GM21529 (cell line): ENCODE measurements at regions not wholly inside any gene's neighbourhood (a gene's known extent, or its start where the extent isn't known, plus 50 kb on each side); places are given as distances from the start of the nearest gene placed in this dataset.
"Not testable (repeated sequence)": the region's sequence is repeated elsewhere in the genome, so short reads cannot be mapped to it uniquely, and the experiment has no call there.

ENCODE experiments used
- ATAC-seq: cut with Tn5 transposase; IDR thresholded peaks from one replicate; pipeline ENCODE4 v1.9.1; 2021; ENCODE audit not compliant: unreplicated experiment

DNA sequence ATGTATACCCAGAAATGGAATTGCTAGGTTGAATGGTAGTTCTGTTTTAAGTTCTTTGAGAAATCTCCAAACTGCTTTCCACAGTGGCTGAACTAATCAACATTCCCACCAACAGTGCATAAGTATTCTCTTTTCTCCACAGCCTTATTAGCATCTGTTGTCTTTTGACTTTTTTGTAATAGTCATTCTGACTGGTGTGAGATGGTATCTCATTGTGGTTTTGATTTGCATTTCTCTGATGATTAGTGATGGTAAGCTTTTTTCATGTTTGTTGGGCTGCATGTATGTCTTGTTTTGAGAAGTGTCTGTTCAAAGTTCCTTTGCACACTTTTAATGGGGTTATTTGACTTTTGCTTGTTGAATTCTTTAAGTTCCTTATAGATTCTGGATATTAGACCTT is 52.4 kb upstream of the EHHADH start:
- ATAC-seq: not testable (repeated sequence)

DNA sequence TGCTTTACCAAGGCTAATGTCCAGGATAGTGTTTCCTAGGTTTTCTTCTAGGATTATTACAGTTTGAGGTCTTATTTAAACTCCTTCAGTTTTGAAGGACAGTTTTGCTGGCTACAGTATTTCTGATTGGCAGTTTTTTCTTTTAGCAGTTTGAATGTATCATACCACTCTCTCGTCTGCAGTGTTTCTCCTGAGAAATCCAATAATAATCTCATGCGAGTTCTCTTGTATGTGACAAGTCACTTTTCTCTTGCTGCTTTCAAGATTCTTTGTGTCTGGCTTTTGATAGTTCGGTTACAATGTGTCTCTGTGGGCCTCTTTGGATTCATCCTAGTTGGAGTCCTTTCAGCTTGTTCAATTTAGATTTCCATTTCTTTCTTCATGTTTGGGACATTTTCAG is 53.0 kb upstream of the EHHADH start:
- ATAC-seq: no peak

DNA sequence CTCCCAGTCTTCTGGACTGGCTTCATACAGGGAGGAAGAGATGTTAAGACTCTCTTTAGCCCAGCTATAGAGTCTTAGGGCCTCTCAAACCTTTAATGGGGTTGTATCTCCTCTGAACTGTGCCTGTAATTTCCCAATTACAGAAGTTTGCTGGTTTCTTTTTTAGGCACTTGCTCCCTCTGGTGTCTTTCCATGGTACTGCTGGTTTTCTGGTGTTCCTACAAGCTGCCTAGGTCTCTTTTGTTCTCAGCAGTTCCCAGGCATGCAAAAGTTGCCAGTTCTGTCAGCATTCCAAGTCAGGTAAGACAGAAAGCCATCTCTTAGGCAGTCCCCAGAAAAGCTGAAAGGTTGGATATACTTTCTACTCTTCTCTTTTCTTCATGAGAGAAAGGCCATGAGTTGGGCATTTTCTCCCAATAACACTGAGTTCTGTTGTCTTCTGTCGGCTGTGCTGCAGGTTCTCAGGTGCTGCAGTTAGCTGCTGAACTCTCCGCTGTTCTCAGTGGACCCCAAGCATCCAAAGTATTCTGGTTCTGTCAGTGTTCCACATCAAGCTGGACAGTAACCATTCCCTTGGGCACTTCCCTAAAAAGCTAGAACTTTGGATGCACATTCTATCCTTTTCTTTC is 54.4 kb upstream of the EHHADH start:
- peak; percentile 56 for ATAC-seq

DNA sequence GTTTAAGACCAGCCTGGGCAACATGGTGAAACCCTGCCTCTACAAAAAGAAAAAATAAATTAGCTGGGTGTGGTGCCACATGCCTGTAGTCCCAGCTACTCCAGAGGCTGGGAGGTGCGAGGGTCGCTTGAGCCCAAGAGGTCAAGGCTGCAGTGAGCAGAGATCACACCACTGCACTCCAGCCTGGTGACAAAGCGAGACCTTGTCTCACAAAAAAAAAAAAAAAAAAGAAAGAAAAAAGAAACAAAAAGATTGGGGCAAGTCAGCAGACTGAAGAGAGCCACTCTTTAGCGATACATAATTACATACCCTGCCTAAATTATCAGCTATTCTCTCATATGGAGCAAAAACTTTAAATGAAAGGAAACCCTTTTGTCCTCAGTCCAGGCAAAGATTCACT is 53.6 kb upstream of the MAP3K13 start:
- no peak for ATAC-seq

DNA sequence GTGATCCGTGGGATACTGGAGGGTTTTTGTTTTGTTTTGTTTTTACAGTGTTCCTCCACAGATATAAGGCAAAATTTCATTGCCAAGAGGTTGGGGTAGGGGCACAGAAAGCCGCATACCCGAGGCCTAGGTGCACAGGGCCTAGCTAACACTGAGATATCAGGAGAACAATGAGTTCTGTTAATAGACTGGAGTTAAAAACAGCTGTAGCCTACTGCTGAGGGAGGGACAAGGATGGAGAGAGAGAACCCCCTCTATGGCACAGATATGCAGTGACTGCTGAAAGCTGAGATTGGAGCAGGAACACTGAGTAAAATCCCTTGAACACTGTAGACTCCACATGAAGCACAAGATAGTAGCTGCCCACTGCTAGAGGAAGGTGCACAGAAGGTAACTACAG is 53.1 kb upstream of the MAP3K13 start:
- ATAC-seq: no peak

DNA sequence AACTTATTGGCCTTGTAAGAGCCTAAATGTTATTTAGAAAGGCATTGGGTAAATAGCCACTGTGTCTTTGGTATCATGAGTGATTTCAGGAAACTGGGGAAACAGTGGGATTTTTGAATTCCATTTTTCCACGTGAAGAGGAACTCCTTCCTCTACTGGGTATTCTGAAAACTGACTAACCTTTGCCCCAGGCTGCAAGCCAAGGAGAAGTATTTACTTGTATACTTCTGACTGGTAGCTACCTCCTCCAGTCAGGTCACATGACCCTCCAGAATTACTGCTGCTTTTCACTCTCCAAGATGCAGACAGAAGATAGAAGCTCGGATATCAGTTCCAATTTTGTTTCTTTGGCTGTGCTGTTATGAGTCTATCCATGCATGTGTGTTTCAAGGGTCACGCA is 50.9 kb upstream of the MAP3K13 start:
- ATAC-seq: no peak
